ENCODE measurements at regions not wholly inside any gene's neighbourhood (a gene's known extent, or its start where the extent isn't known, plus 50 kb on each side); places are given as distances from the start of the nearest gene placed in this dataset.

DNA sequence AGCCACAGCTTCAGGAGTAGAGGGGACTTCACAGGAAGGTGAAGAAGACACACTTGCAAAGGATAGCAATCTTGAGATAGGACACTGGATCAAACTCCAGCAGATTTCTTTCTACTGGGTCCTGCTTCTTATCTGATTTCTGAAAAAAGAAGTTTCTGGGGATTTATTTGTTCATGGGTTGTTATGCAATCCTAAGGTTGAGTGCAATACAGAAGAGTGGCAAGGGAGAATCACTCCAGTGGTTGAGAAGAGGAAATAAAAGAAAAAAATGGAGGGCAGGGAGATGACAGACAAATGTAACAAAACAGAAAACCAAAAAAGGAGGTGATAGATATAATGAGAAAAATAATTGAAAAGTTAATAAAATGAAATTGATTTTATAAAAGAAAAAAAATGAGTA is 858.3 kb downstream of the TUSC7 start:
- Histone ChIP-seq H3K27me3 (replicated peaks in 1 of 4; ENCODE audit: control insufficient read depth in 3 of 4, extremely low read depth in 1 of 4, insufficient read depth in 3 of 4, low read length in 3 of 4) (no peaks in the 10 kb centered on the region), H3K36me3 (ENCODE audit: control insufficient read depth in 2 of 4, insufficient read depth in 4 of 4, low read length in 3 of 4) (no peaks in the 10 kb centered on the region), H3K79me1 (ENCODE audit: low read depth, low read length) (no peaks in the 10 kb centered on the region), H4K8ac (ENCODE audit: extremely low read depth, insufficient read depth, low read length) (no peak overlapping the region), H2AFZ (ENCODE audit: low read length) (no peak overlapping the region), H4K5ac (ENCODE audit: insufficient read length, low read depth, low read length) (no peak overlapping the region), H3K9me3 (ENCODE audit: insufficient read depth in 2 of 2, low read depth in 1 of 2, low read length in 1 of 2) (no peaks in the 10 kb centered on the region), H2BK12ac (ENCODE audit: low read depth, low read length) (no peak overlapping the region), H2BK120ac (replicated peaks; ENCODE audit: low read depth, low read length) (no peak overlapping the region), H2BK5ac (ENCODE audit: low read depth, low read length) (no peak overlapping the region), H3K18ac (ENCODE audit: extremely low read depth, low read length) (no peak overlapping the region), H3K14ac (ENCODE audit: insufficient read length) (no peak overlapping the region), H4K20me1 (replicated peaks in 1 of 2; ENCODE audit: control insufficient read depth in 1 of 2, insufficient read depth in 2 of 2, low read length in 2 of 2) (no peaks in the 10 kb centered on the region), H2BK15ac (ENCODE audit: low read length) (no peak overlapping the region), H3K4me3 (ENCODE audit: extremely low read depth in 1 of 4, insufficient read depth in 2 of 4, low read depth in 3 of 4, low read length in 4 of 4) (no peak overlapping the region), H3K56ac (replicated peaks; ENCODE audit: insufficient read length, low read depth, low read length) (no peak overlapping the region), H2AK5ac (ENCODE audit: low read depth, low read length) (no peak overlapping the region), H3K23me2 (ENCODE audit: low read depth, low read length) (no peaks in the 10 kb centered on the region), H3K79me2 (ENCODE audit: control insufficient read depth in 1 of 2, insufficient read depth in 2 of 2, low read length in 2 of 2) (no peaks in the 10 kb centered on the region), H4K91ac (replicated peaks; ENCODE audit: insufficient read length, low read length) (no peak overlapping the region), H3K4me1 (replicated peaks in 1 of 4; ENCODE audit: control insufficient read depth in 3 of 4, insufficient read depth in 4 of 4, low read length in 3 of 4) (no peaks in the 10 kb centered on the region), H3K4ac (replicated peaks; ENCODE audit: insufficient read length, low read depth, low read length) (no peak overlapping the region), H3K4me2 (ENCODE audit: insufficient read depth in 1 of 2, low read depth in 2 of 2, low read length in 2 of 2) (no peak overlapping the region), H3K9ac (replicated peaks in 1 of 4; ENCODE audit: extremely low read depth in 1 of 4, low read depth in 3 of 4, low read length in 3 of 4) (no peak overlapping the region), H3K23ac (ENCODE audit: insufficient read length) (no peak overlapping the region), H3K27ac (ENCODE audit: low read depth, low read length) (no peak overlapping the region), H2BK20ac (ENCODE audit: low read length) (no peak overlapping the region)
- ChIA-PET POLR2A (ENCODE audit: partially characterized antibody) (no interaction called here), CTCF (ENCODE audit: partially characterized antibody) (interaction anchor here (1.5 kb wide), 1 partner anchor 10 kb away, joined by 4 read pairs; no protein-coding TSS in a partner anchor)
- DNase-seq (ENCODE audit: low read depth in 1 of 2, low spot score in 2 of 2) = no peak
- FAIRE-seq = no peak
- no peak for TF ChIP-seq KDM4A (IDR thresholded peaks at IDR 0.05; ENCODE audit: low read depth, low read length, severe bottlenecking)
- TF ChIP-seq BRCA1 (IDR thresholded peaks at IDR 0.05; ENCODE audit: low read depth, low read length) = no peak
- TF ChIP-seq ASH2L (IDR thresholded peaks at IDR 0.05; ENCODE audit: low read length) = no peak
- TF ChIP-seq BACH1 (IDR thresholded peaks at IDR 0.05; ENCODE audit: low read length) = no peak
